GM12873 (cell line): ENCODE measurements at regions not wholly inside any gene's neighbourhood (a gene's known extent, or its start where the extent isn't known, plus 50 kb on each side); places are given as distances from the start of the nearest gene placed in this dataset.

Experiments used
- TF ChIP-seq, protein P1 (sequence below): IDR thresholded peaks from 2 replicates; pipeline ENCODE4 v1.5.1; 2012; ENCODE audit warnings: low read depth, mild to moderate bottlenecking, moderate library complexity, low read length, control low read depth; ENCODE audit not compliant: insufficient read depth; ENCODE audit errors: missing control alignments

DNA sequence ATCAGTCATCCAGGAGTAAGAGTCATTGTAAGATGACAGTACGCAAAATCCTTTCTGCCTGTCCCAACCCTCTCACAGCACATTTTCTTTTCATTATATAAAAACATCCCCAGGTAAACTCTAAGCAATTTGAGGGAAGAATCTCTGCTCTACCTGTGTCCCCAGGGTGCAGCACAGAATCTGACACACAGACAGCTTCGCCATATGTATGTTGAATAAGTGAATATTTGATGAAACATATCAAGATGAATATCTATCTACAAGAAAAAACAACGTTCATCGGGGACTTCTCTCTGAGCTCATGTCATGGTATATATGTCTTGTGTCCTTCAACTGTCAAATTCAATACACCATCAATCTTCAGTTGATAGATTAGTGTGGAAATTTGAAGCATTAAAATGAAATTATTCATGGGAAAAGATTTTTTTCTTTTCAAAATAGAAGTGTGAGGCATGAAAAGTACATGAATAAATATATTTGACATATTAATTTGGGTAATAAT lies 94.5 kb upstream of the KYNU start:
- TF ChIP-seq, protein P1, sequence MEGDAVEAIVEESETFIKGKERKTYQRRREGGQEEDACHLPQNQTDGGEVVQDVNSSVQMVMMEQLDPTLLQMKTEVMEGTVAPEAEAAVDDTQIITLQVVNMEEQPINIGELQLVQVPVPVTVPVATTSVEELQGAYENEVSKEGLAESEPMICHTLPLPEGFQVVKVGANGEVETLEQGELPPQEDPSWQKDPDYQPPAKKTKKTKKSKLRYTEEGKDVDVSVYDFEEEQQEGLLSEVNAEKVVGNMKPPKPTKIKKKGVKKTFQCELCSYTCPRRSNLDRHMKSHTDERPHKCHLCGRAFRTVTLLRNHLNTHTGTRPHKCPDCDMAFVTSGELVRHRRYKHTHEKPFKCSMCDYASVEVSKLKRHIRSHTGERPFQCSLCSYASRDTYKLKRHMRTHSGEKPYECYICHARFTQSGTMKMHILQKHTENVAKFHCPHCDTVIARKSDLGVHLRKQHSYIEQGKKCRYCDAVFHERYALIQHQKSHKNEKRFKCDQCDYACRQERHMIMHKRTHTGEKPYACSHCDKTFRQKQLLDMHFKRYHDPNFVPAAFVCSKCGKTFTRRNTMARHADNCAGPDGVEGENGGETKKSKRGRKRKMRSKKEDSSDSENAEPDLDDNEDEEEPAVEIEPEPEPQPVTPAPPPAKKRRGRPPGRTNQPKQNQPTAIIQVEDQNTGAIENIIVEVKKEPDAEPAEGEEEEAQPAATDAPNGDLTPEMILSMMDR: no peak

DNA sequence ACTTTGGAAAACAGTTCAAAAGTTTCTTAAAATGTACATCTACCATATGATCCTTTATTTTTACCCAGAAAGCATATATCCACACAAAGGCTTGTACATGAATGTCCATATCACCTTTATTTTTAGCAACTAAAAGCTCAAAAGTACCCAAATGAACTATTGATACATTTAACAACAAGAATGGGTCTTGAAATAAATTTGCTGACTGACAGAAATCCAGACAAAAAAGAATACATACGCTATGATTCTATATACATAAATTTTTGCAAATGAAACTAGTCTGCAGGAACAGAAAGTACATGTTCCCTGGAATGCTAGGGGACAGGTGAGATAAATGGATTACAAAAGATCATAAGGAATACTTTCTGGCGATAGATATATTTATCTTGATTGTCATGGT lies 96.3 kb upstream of the KYNU start:
- TF ChIP-seq, protein P1: no peak

DNA sequence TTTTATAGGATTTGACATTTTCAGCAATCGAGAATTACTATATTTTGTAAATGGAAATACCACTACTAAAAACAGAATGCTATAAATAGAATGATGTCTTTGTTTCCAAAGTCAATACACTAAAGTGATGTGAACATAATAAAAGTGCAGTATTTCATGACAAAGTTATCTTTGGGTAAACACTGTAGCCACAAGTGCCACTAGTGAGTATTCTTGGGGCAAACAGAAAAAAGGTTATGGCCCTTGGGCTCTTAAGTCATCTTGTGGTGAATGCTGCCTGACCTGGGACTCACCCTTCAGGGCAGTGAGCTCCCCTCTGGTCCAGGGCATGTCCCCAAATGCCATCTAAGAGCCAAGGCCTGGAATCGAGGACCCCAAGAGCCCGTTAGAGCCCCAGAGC lies 99.2 kb upstream of the KYNU start:
- TF ChIP-seq, protein P1: no peak

DNA sequence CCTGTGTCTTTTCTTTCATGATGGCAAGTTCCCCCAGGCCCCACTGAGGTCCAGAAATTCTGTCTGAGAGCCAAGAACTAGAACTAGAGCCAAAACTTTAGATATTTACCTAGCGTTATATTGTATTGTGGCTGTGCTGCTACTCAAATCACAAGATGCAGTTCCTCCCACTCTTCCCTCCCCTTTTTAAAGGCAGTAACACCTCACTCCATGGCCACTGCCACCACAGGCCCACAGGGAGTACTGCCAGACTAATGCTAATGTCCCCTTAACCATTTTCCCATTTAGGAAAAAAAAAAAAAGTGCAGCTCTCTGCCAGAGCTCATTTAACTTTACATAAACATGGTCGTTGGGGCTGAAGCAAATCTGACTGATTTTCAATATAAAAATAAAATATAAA lies 99.7 kb upstream of the KYNU start:
- TF ChIP-seq, protein P1: no peak

DNA sequence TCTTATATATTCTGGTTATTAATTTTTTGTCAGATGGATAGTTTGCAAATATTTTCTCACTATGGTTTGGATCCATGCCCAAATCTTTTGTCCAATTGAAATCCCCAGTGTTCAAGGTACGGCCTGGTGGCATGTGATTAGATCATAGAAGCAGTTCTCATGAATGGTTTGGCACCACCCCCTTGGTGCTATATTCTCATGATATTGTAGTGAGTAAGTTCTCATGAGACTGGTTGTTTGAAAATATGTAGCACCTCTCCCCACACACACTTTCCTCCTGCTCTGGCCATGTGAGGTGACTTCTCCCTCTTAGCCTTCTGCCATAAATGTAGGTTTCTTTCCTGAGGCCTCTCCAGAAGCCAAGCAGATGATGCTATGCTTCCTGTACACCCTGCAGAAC lies 107.7 kb upstream of the KYNU start:
- TF ChIP-seq, protein P1: no peak

DNA sequence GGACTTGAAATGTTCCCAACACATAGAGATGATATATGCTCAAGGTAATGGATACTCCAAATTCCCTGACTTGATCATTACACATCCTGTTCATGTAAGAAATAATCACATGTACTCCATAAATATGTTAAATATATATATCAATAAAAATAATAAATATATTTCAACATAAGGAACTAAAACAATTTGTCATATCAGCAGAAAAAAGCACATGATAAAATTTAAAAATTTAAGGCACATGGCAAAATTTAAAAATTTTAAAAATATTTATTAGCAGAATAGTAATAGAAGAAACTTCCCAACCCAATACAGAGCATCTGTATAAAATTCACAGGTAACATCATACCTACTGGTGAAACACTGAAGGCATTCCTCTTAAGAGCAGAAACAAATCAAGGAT lies 109.6 kb upstream of the KYNU start:
- TF ChIP-seq, protein P1: no peak

DNA sequence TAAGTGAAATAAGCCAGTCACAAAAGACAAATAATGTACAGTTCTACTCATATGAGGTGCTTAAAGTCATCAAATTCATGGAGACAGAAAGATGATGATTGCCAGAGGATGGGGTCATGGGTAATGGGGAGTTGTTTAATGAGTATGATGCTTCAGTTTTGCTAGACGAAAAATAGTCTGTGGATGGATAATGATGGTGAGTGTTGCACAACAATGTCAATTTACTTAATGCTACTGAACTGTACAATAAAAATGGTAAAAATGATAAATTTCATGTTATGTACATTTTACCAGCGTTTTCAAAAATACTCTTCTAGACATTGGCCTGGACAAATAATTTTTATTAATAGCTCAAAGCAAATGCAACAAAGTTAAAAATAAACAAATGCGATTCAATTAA lies 118.5 kb upstream of the KYNU start:
- TF ChIP-seq, protein P1: no peak

DNA sequence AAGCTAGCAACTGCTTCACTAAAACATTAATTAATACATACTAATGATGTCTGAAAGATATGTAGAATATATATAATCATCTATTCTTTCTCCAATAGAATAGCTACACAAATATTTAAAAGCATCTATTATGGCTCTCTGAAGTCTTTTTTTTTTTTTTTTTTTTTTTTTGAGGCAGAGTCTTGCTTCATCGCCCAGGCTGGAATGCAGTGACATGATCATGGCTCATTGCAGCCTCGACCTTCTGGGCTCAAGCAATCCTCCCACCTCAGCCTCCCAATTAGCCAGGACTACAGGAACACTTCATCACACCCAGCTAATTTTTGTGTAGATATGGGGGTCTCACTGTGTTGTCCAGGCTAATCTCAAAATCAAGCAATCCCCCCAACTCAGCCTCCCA lies 120.4 kb upstream of the KYNU start:
- TF ChIP-seq, protein P1: no peak
